HEK293 (cell line): ENCODE measurements at regions not wholly inside any gene's neighbourhood (a gene's known extent, or its start where the extent isn't known, plus 50 kb on each side); places are given as distances from the start of the nearest gene placed in this dataset.

Experiments used
- FEZF1 ChIP-seq: fragments of 450-650 bp; formaldehyde crosslinking; IDR thresholded peaks from 2 replicates; pipeline ENCODE4 v1.5.1; 2016; ENCODE audit warnings: missing biosample characterization, missing genetic modification characterization
- KLF16 ChIP-seq: fragments of 450-650 bp; formaldehyde crosslinking; IDR thresholded peaks from 2 replicates; pipeline ENCODE4 v1.5.1; 2017; ENCODE audit warnings: missing biosample characterization, missing genetic modification characterization
- KLF9 ChIP-seq: fragments of 450-650 bp; formaldehyde crosslinking; IDR thresholded peaks from 2 replicates; pipeline ENCODE4 v1.5.1; 2016; ENCODE audit warnings: missing biosample characterization, missing genetic modification characterization, low read depth
- ZBTB20 ChIP-seq: fragments of 450-650 bp; formaldehyde crosslinking; IDR thresholded peaks from 2 replicates; pipeline ENCODE4 v1.5.1; 2016; ENCODE audit warnings: missing biosample characterization, missing genetic modification characterization
- ZFP41 ChIP-seq: fragments of 450-650 bp; formaldehyde crosslinking; IDR thresholded peaks from 2 replicates; pipeline ENCODE4 v1.5.1; 2016; ENCODE audit warnings: missing biosample characterization, missing genetic modification characterization, borderline replicate concordance
- ZNF138 ChIP-seq: fragments of 450-650 bp; formaldehyde crosslinking; IDR thresholded peaks from 2 replicates; pipeline ENCODE4 v1.5.1; 2016; ENCODE audit warnings: missing biosample characterization, missing genetic modification characterization, borderline replicate concordance
- ZNF311 ChIP-seq: fragments of 450-650 bp; formaldehyde crosslinking; IDR thresholded peaks from 2 replicates; pipeline ENCODE4 v1.5.1; 2017; ENCODE audit warnings: missing biosample characterization, missing genetic modification characterization, borderline replicate concordance
- ZNF324 ChIP-seq: fragments of 450-650 bp; formaldehyde crosslinking; IDR thresholded peaks from 2 replicates; pipeline ENCODE4 v1.5.1; 2016; ENCODE audit warnings: missing biosample characterization, missing genetic modification characterization
- ZNF660 ChIP-seq: fragments of 450-650 bp; IDR thresholded peaks from 2 replicates; pipeline ENCODE4 v1.5.1; 2018; ENCODE audit warnings: missing biosample characterization, mild to moderate bottlenecking, missing genetic modification characterization
- TF ChIP-seq, protein P1 (sequence below): fragments of 450-650 bp; formaldehyde crosslinking; IDR thresholded peaks from 2 replicates; pipeline ENCODE4 v1.5.1; 2016; ENCODE audit warnings: missing biosample characterization, missing genetic modification characterization
- TF ChIP-seq, protein P2 (sequence below): fragments of 450-650 bp; formaldehyde crosslinking; IDR thresholded peaks from 2 replicates; pipeline ENCODE4 v1.5.1; 2016; ENCODE audit warnings: missing biosample characterization, missing genetic modification characterization

- TF ChIP-seq ZBTB20 (no peak), KLF16 (tag by site-specific recombination) (no peak), FEZF1 (no peak), ZNF138 (no peak), ZNF324 (no peak), ZFP41 (no peak), ZNF660 (tag by site-specific recombination) (no peak), ZNF311 (tag by site-specific recombination) (no peak), KLF9 (no peak)
- TF ChIP-seq, protein P1, sequence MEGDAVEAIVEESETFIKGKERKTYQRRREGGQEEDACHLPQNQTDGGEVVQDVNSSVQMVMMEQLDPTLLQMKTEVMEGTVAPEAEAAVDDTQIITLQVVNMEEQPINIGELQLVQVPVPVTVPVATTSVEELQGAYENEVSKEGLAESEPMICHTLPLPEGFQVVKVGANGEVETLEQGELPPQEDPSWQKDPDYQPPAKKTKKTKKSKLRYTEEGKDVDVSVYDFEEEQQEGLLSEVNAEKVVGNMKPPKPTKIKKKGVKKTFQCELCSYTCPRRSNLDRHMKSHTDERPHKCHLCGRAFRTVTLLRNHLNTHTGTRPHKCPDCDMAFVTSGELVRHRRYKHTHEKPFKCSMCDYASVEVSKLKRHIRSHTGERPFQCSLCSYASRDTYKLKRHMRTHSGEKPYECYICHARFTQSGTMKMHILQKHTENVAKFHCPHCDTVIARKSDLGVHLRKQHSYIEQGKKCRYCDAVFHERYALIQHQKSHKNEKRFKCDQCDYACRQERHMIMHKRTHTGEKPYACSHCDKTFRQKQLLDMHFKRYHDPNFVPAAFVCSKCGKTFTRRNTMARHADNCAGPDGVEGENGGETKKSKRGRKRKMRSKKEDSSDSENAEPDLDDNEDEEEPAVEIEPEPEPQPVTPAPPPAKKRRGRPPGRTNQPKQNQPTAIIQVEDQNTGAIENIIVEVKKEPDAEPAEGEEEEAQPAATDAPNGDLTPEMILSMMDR, result no peak
- TF ChIP-seq, protein P2, sequence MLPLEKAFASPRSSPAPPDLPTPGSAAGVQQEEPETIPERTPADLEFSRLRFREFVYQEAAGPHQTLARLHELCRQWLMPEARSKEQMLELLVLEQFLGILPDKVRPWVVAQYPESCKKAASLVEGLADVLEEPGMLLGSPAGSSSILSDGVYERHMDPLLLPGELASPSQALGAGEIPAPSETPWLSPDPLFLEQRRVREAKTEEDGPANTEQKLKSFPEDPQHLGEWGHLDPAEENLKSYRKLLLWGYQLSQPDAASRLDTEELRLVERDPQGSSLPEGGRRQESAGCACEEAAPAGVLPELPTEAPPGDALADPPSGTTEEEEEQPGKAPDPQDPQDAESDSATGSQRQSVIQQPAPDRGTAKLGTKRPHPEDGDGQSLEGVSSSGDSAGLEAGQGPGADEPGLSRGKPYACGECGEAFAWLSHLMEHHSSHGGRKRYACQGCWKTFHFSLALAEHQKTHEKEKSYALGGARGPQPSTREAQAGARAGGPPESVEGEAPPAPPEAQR (tag by site-specific recombination), result no peak
Observed at GRCh38 chr18:73939391-73939790, 208.2 kb downstream of the FBXO15 start.
